GM23338 (cell line): ENCODE measurements at regions not wholly inside any gene's neighbourhood (a gene's known extent, or its start where the extent isn't known, plus 50 kb on each side); places are given as distances from the start of the nearest gene placed in this dataset.

Experiments
- CREB1 ChIP-seq: fragments of 250-450 bp; sonication (Bioruptor Pico); IDR thresholded peaks from 2 replicates; pipeline ENCODE4 v1.5.0; 2020; ENCODE audit warnings: low read depth, mild to moderate bottlenecking, moderate library complexity
- CTCF ChIP-seq, 2 experiments: fragments of 200-600 bp in 1 of 2; sonication (generic) in 1 of 2; conservative IDR thresholded peaks; 2 replicates each; pipeline versions ENCODE4 v1.5.1 to v1.6.1; 2016 to 2017; ENCODE audit warnings: antibody characterized with exemption in 2 of 2, low read depth in 2 of 2, mild to moderate bottlenecking in 2 of 2, moderate library complexity in 1 of 2
- EZH2 ChIP-seq: fragments of 200-600 bp; sonication (generic); IDR thresholded peaks from one replicate; pipeline ENCODE4 v1.8.0; 2017; ENCODE audit warnings: antibody characterized with exemption, mild to moderate bottlenecking, low read depth; ENCODE audit not compliant: unreplicated experiment
- EZH2phosphoT487 ChIP-seq: fragments of 200-600 bp; sonication (generic); IDR thresholded peaks from one replicate; pipeline ENCODE4 v1.8.1; 2018; ENCODE audit warnings: antibody characterized with exemption; ENCODE audit not compliant: unreplicated experiment
- JUNB ChIP-seq: IDR thresholded peaks from one replicate; pipeline ENCODE4 v1.6.1; 2016; ENCODE audit warnings: antibody characterized with exemption; ENCODE audit not compliant: unreplicated experiment
- POLR2AphosphoS5 ChIP-seq: IDR thresholded peaks from 2 replicates; pipeline ENCODE4 v1.6.1; 2016; ENCODE audit warnings: antibody characterized with exemption, low read depth
- REST ChIP-seq: IDR thresholded peaks from one replicate; pipeline ENCODE4 v1.6.1; 2018; ENCODE audit warnings: antibody characterized with exemption; ENCODE audit not compliant: unreplicated experiment
- ZNF114 ChIP-seq: fragments of 250-450 bp; sonication (Bioruptor Pico); IDR thresholded peaks from 2 replicates; pipeline ENCODE4 v1.5.0; 2020; ENCODE audit warnings: mild to moderate bottlenecking, moderate library complexity
- ZNF331 ChIP-seq: fragments of 250-450 bp; sonication (Bioruptor Pico); IDR thresholded peaks from 2 replicates; pipeline ENCODE4 v1.5.0; 2020; ENCODE audit warnings: low read depth, mild to moderate bottlenecking, moderate library complexity
- TF ChIP-seq, protein P1 (sequence below): IDR thresholded peaks from 2 replicates; pipeline ENCODE4 v1.6.1; 2016; ENCODE audit warnings: antibody characterized with exemption

GRCh38 chr14:76653875-76654572 lies 107.2 kb upstream of the VASH1 start:
- TF ChIP-seq CTCF (conservative IDR thresholded peaks at IDR 0.05; ENCODE audit: low read depth in 2 of 2) (no peak), EZH2 (no peak), CREB1 (CRISPR knock-in tag) (no peak), POLR2AphosphoS5 (no peak), REST (no peak), ZNF114 (no peak), EZH2phosphoT487 (no peak), JUNB (no peak), ZNF331 (CRISPR knock-in tag) (no peak)
- TF ChIP-seq, protein P1, sequence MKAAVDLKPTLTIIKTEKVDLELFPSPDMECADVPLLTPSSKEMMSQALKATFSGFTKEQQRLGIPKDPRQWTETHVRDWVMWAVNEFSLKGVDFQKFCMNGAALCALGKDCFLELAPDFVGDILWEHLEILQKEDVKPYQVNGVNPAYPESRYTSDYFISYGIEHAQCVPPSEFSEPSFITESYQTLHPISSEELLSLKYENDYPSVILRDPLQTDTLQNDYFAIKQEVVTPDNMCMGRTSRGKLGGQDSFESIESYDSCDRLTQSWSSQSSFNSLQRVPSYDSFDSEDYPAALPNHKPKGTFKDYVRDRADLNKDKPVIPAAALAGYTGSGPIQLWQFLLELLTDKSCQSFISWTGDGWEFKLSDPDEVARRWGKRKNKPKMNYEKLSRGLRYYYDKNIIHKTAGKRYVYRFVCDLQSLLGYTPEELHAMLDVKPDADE: no peak
